ENCODE measurements at regions not wholly inside any gene's neighbourhood (a gene's known extent, or its start where the extent isn't known, plus 50 kb on each side); places are given as distances from the start of the nearest gene placed in this dataset.

DNA sequence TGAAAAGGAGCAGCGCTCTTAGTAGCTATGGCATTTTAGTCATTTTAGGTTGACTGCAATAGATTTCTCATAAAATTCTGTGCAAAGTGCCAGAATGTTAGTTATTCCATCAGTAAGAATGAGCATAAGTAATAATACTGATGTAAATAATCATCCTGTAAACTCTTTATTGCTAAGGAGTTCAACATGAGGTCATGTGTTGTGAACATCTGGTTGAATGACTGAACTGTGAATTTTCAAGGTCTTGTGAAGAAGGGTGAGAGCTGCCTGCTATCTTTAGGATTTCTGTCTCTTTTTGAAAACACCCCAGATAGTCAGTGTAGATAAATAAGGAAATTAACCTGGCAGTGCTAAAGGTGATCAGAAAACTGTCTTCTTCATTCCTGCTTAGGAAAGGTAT lies 333.4 kb upstream of the TBC1D5 start:
- TF ChIP-seq, protein P1, sequence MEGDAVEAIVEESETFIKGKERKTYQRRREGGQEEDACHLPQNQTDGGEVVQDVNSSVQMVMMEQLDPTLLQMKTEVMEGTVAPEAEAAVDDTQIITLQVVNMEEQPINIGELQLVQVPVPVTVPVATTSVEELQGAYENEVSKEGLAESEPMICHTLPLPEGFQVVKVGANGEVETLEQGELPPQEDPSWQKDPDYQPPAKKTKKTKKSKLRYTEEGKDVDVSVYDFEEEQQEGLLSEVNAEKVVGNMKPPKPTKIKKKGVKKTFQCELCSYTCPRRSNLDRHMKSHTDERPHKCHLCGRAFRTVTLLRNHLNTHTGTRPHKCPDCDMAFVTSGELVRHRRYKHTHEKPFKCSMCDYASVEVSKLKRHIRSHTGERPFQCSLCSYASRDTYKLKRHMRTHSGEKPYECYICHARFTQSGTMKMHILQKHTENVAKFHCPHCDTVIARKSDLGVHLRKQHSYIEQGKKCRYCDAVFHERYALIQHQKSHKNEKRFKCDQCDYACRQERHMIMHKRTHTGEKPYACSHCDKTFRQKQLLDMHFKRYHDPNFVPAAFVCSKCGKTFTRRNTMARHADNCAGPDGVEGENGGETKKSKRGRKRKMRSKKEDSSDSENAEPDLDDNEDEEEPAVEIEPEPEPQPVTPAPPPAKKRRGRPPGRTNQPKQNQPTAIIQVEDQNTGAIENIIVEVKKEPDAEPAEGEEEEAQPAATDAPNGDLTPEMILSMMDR (IDR thresholded peaks at IDR 0.05; ENCODE audit: low read depth, low read length), result no peak
- TF ChIP-seq POLR2A (IDR thresholded peaks at IDR 0.05; ENCODE audit: extremely low read depth, insufficient read length), result no peak
- no peak for TF ChIP-seq MYC (IDR thresholded peaks at IDR 0.05; ENCODE audit: low read depth, low read length)
- TF ChIP-seq, protein P2, sequence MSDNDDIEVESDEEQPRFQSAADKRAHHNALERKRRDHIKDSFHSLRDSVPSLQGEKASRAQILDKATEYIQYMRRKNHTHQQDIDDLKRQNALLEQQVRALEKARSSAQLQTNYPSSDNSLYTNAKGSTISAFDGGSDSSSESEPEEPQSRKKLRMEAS (IDR thresholded peaks at IDR 0.05; ENCODE audit: low read depth, low read length), result no peak
- no peak overlapping the region for H3K4me3 ChIP-seq (ENCODE audit: low read depth, low read length)
- DNase-seq (ENCODE audit: low read depth), result no peak

DNA sequence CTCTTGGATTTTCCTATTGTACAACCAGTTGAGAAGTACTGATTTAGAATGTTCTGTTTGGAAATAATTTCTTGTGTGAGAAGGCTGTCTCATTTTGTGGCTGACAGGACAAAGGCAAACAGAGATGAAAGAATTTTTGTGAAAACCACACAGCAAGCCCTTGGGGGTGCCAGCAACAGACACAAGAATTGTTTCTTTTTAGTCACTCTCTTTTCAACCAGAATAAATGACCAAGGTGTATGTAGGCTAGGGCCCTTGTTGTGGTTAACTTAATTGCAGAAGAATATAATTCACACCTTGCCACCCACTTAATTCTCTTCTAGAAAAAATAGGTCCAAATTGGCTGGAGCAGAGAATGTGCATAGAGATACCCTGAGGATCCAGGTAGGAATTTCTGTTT lies 329.4 kb upstream of the TBC1D5 start:
- DNase-seq (ENCODE audit: low read depth), result no peak
- TF ChIP-seq MYC (IDR thresholded peaks at IDR 0.05; ENCODE audit: low read depth, low read length), result no peak
- TF ChIP-seq, protein P1 (IDR thresholded peaks at IDR 0.05; ENCODE audit: low read depth, low read length), result no peak
- TF ChIP-seq POLR2A (IDR thresholded peaks at IDR 0.05; ENCODE audit: extremely low read depth, insufficient read length), result no peak
- TF ChIP-seq, protein P2 (IDR thresholded peaks at IDR 0.05; ENCODE audit: low read depth, low read length), result no peak
- no peak overlapping the region for H3K4me3 ChIP-seq (ENCODE audit: low read depth, low read length)

DNA sequence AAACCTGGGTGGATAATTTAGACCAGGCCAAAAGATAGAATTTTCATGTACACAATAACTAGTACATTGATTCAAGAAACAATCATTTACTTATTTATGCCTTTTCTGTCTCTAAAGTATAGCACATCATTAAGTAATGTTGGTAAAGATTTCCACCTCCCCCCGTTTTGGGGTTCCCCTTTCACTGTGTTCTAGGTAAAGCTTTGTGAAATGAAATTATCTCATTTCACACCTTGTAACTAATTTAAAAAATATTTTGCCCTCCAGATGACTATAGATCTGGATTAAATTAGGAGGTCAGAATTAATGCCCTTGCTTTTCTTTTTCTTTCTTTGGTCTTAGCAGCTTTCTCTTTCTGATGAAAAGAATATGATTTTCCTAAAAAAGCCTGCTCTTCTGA lies 328.5 kb upstream of the TBC1D5 start:
- no peak overlapping the region for H3K4me3 ChIP-seq (ENCODE audit: low read depth, low read length)
- TF ChIP-seq MYC (IDR thresholded peaks at IDR 0.05; ENCODE audit: low read depth, low read length), result no peak
- TF ChIP-seq, protein P1 (IDR thresholded peaks at IDR 0.05; ENCODE audit: low read depth, low read length), result no peak
- TF ChIP-seq, protein P2 (IDR thresholded peaks at IDR 0.05; ENCODE audit: low read depth, low read length), result no peak
- no peak for TF ChIP-seq POLR2A (IDR thresholded peaks at IDR 0.05; ENCODE audit: extremely low read depth, insufficient read length)
- no peak for DNase-seq (ENCODE audit: low read depth)

DNA sequence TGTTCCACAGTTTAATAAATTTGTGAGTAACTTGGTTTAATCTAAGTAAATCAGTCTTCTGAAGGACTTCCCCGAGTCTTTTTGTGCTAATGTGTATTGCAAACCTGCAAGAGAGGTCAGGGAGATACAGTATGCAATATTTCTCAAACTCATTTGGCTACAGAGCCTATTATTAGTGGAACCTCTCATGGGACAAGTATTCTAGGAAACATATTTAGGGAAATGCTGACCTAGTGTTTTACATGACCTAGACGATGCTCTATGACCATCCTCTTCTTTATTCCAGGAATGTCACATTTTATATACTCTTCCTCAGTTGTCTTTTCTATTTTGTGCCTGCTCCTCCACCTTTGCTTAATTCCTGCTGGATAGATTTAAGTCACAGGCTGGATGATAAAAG lies 327.8 kb upstream of the TBC1D5 start:
- no peak for DNase-seq (ENCODE audit: low read depth)
- TF ChIP-seq, protein P2 (IDR thresholded peaks at IDR 0.05; ENCODE audit: low read depth, low read length), result no peak
- no peak for TF ChIP-seq MYC (IDR thresholded peaks at IDR 0.05; ENCODE audit: low read depth, low read length)
- no peak overlapping the region for H3K4me3 ChIP-seq (ENCODE audit: low read depth, low read length)

DNA sequence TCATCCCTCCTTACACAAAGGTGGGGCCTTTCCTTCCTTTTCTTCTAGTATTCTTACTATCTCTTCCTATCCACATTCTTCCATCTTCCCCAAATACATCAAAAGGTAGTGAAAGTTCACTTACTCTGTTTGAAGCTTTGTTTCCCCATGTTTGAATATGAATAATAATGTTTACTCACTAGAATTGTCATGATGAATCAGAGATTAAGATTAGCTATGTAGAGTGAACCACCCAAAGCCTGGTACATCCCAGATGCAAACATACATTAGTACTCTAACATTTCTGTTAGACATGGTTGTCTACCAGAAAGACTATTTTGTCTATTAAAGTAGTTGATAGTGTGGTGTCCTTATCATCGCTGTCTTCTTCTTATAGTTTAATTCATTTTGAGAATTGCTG lies 327.1 kb upstream of the TBC1D5 start:
- no peak overlapping the region for H3K4me3 ChIP-seq (ENCODE audit: low read depth, low read length)
- TF ChIP-seq, protein P2 (IDR thresholded peaks at IDR 0.05; ENCODE audit: low read depth, low read length), result no peak
- TF ChIP-seq POLR2A (IDR thresholded peaks at IDR 0.05; ENCODE audit: extremely low read depth, insufficient read length) (no peak), MYC (IDR thresholded peaks at IDR 0.05; ENCODE audit: low read depth, low read length) (no peak)
- TF ChIP-seq, protein P1 (IDR thresholded peaks at IDR 0.05; ENCODE audit: low read depth, low read length), result no peak
- no peak for DNase-seq (ENCODE audit: low read depth)

DNA sequence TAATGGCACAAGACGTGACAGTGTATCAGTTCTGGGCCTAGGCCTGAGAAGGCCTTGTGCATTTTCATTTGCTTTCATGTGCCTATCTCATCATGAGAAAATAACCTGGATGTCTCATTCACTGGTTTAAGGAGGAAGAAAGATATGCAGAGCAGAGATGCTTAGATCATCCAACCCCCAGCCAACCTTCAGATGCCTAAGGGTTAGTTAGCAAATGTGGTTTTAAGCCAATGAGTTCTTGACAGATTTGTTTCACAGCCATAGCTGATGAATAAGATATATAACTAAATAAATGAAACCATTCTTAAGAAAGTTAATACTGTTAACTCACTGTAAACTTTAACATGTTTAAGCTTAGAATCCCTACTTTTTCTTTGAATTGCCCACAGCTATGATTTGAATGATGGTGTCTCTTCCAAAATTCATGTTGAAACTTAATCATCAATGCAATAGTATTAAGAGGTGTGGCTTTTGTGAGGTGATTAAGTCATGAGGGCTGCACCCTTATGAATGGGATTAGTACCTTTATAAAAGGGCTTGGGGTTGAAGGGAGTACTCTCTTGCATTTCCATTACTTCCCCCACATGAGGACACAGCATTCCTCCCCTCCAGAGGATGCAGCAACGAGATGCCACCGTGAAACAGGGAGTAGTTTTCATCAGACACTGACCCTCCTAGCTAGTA lies 324.6 kb upstream of the TBC1D5 start:
- TF ChIP-seq, protein P2 (IDR thresholded peaks at IDR 0.05; ENCODE audit: low read depth, low read length), result no peak
- no peak for TF ChIP-seq MYC (IDR thresholded peaks at IDR 0.05; ENCODE audit: low read depth, low read length)
- TF ChIP-seq, protein P1 (IDR thresholded peaks at IDR 0.05; ENCODE audit: low read depth, low read length), result no peak
- no peak for TF ChIP-seq POLR2A (IDR thresholded peaks at IDR 0.05; ENCODE audit: extremely low read depth, insufficient read length)
- no peak for DNase-seq (ENCODE audit: low read depth)
- no peak overlapping the region for H3K4me3 ChIP-seq (ENCODE audit: low read depth, low read length)

All from NB4 (cell line).